Choroid plexus epithelial cell (primary cell): ENCODE measurements at regions not wholly inside any gene's neighbourhood (a gene's known extent, or its start where the extent isn't known, plus 50 kb on each side); places are given as distances from the start of the nearest gene placed in this dataset.

Source experiments
- DNase-seq: peaks from one replicate; pipeline ENCODE4 v3.0.0-alpha.2; 2010; ENCODE audit warnings: low read depth
- H3K4me3 ChIP-seq: 2 replicates; pipeline ENCODE4 v1.5.1; 2011; ENCODE audit warnings: low read depth, mild to moderate bottlenecking, control low read depth, low read length, moderate library complexity
- TF ChIP-seq, protein P1 (sequence below): conservative IDR thresholded peaks from 2 replicates; pipeline ENCODE4 v1.5.1; 2011; ENCODE audit warnings: low read depth, mild to moderate bottlenecking, control low read depth, inconsistent platforms, low read length, moderate library complexity

DNA sequence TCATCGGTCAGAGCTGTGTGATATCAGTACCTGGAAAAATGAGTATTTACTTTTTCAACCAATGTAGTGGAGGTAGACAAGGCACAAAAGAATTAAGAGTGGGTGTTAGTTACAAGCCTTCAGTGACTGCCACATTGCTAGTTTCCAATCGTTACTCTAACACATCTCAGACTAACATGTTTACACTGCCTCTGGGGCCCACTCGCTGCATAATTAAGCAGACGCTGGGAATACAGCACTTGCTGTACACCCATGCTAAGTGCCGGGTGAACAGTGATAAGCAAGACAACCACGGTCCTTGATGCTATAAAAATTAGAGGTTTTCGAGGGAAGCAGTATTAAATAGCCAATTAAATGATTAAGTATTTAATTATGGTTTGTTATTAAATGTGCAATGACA is 1147.6 kb downstream of the AACS start:
- no peak for DNase-seq
- no peak overlapping the region for H3K4me3 ChIP-seq
- TF ChIP-seq, protein P1, sequence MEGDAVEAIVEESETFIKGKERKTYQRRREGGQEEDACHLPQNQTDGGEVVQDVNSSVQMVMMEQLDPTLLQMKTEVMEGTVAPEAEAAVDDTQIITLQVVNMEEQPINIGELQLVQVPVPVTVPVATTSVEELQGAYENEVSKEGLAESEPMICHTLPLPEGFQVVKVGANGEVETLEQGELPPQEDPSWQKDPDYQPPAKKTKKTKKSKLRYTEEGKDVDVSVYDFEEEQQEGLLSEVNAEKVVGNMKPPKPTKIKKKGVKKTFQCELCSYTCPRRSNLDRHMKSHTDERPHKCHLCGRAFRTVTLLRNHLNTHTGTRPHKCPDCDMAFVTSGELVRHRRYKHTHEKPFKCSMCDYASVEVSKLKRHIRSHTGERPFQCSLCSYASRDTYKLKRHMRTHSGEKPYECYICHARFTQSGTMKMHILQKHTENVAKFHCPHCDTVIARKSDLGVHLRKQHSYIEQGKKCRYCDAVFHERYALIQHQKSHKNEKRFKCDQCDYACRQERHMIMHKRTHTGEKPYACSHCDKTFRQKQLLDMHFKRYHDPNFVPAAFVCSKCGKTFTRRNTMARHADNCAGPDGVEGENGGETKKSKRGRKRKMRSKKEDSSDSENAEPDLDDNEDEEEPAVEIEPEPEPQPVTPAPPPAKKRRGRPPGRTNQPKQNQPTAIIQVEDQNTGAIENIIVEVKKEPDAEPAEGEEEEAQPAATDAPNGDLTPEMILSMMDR, result no peak

- no peak for DNase-seq
- TF ChIP-seq, protein P1, result no peak
- H3K4me3 ChIP-seq, result no peak overlapping the region
These were observed 1153.5 kb downstream of the AACS start for GRCh38 chr12:126218697-126219096.

DNA sequence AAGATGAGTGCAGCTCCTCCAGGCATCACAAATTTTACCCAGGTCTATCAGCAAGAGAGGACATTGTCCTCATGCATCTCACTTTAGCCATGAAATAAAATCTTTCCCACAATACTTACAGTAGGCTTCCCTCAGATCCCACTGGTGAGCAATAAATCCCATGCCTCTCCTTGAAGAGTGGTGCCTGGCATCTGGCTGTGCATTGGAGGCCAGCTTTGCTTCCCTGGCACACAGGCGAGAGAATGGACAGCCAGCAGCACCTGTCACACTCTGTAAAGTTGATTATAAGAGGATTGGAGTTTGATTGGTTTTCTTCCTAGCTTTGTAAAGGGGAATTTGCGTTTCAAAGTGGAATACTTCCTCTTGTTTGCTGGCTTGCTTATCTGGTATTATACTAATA is 1153.9 kb downstream of the AACS start:
- TF ChIP-seq, protein P1, result no peak

GRCh38 chr12:126219654-126220279 is 1154.5 kb downstream of the AACS start:
- H3K4me3 ChIP-seq, result no peak overlapping the region
- TF ChIP-seq, protein P1, result no peak
- no peak for DNase-seq

More for the DNA sequence above, 1153.9 kb downstream of the AACS start:
- DNase-seq, result no peak
- no peak overlapping the region for H3K4me3 ChIP-seq

- no peak overlapping the region for H3K4me3 ChIP-seq
- no peak for DNase-seq
- TF ChIP-seq, protein P1, result no peak
These were observed 1158.8 kb downstream of the AACS start for GRCh38 chr12:126224032-126224431.

DNA sequence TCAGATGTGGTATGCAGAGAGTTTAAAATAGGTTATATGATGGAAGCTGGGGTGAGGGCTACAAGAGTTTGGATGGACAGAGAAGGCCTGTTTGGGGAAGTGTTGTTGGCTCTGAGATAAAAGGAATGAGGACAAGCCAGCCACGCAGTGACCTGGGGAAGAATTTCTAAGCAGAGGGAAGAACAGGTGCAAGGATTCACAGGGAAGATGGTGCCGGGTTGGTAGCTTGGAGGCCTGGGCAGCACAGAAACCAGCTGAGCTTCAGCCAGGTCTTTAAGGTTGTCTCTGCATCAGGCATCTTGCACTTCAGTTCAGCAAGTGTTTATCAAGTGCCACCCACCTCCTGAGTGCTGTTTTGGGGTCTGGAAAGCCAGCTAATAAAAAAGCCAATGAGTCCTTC is 1163.7 kb downstream of the AACS start:
- no peak for DNase-seq
- TF ChIP-seq, protein P1, result no peak

DNA sequence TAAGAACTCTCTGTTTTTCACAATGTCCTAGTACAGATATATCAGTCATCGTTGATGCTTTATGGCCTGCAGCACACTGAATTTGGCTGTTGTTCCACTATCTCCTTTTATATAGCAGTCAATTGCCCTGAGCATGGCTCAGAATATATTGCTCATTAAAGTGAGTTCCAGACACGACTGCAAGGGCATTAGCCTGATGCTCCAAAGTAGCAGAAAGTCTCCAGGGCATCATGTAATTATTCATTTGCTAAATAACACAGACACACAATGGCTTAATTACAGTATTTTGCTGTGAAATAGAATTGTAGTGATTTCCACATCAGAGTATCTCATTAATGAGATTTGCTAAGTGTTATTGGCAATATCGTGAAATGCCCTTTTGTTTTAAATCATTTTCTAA is 1167.5 kb downstream of the AACS start:
- H3K4me3 ChIP-seq, result no peak overlapping the region
- DNase-seq, result no peak
- TF ChIP-seq, protein P1, result no peak

More for the DNA sequence above, 1163.7 kb downstream of the AACS start:
- no peak overlapping the region for H3K4me3 ChIP-seq
